Ectodermal cell (in vitro differentiated cells): ENCODE measurements at regions not wholly inside any gene's neighbourhood (a gene's known extent, or its start where the extent isn't known, plus 50 kb on each side); places are given as distances from the start of the nearest gene placed in this dataset.
"Not testable (repeated sequence)": the region's sequence is repeated elsewhere in the genome, so short reads cannot be mapped to it uniquely, and the experiment has no call there.

Source experiments
- H3K27ac ChIP-seq: 2 replicates; pipeline ENCODE4 v1.7.0; 2013; ENCODE audit warnings: mild to moderate bottlenecking, low read depth, low read length; ENCODE audit not compliant: insufficient read depth, poor library complexity, severe bottlenecking
- H3K27me3 ChIP-seq: 2 replicates; pipeline ENCODE4 v1.7.0; 2013; ENCODE audit warnings: mild to moderate bottlenecking, low read length; ENCODE audit not compliant: insufficient read depth, control insufficient read depth, poor library complexity, severe bottlenecking
- H3K36me3 ChIP-seq: one replicate; pipeline ENCODE4 v1.7.0; 2013; ENCODE audit warnings: low read length; ENCODE audit not compliant: control insufficient read depth, insufficient read depth
- H3K4me1 ChIP-seq: one replicate; pipeline ENCODE4 v1.7.0; 2013; ENCODE audit warnings: low read length; ENCODE audit not compliant: control insufficient read depth, insufficient read depth
- H3K4me3 ChIP-seq: 2 replicates; pipeline ENCODE4 v1.7.0; 2013; ENCODE audit warnings: low read depth, low read length, control low read depth; ENCODE audit not compliant: insufficient read depth
- H3K9me3 ChIP-seq: 2 replicates; pipeline ENCODE4 v1.7.0; 2013; ENCODE audit warnings: mild to moderate bottlenecking, low read length, moderate library complexity; ENCODE audit not compliant: control insufficient read depth
- WGBS, 2 experiments: methylation state at CpG; one replicate each; pipeline ENCODE4 v1.1.7; 2013; ENCODE audit warnings: missing lambda C conversion rate in 2 of 2; 5-methylcytosine and 5-hydroxymethylcytosine counted together

DNA sequence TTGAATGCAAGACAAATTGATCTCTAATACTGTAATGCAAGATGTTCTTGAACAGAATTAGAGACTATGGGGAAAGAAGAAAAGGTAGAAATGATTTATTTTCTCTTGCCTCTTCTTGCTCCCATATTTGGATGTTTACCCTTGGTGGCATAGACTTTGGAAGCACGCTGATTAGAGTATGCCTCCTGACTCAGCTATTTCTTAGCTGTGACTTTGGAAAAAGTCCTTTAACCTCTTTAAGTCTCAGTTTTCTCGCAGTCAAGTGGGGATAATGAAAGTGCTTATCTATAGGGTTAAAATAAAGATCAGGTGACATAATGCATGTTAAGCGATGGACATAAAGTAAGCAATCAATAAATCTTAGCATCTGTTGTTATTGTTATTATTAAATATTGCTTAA lies 545.5 kb downstream of the GLUD2 start:
- no peaks in the 10 kb centered on the region for H3K27me3 ChIP-seq
- no peaks in the 10 kb centered on the region for H3K9me3 ChIP-seq
- no peak overlapping the region for H3K4me3 ChIP-seq
- H3K4me1 ChIP-seq, result no peaks in the 10 kb centered on the region
- WGBS, 2 experiments, result 89 to 100% methylated on average over 2 of the region's 3 CpGs
- no peak overlapping the region for H3K27ac ChIP-seq
- H3K36me3 ChIP-seq, result no peaks in the 10 kb centered on the region

DNA sequence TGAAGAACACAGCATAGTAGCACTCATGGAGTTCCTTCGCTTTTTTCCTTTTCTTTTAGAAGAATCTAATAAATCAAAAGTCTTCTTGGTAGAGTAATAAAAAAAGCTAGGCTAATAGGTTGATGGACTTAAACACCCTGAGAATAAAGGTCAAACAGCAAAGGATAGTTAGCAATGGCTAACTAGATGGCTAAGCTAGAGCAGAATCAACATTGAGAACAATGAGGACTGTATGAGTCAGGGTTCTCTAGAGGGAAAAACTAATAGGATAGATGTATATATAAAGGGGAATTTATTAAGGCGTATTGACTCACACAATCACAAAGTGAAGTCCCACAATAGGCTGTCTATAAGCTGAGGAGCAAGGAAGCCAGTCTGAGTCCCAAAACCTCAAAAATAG lies 550.9 kb downstream of the GLUD2 start:
- H3K9me3 ChIP-seq, result no peaks in the 10 kb centered on the region
- no peak overlapping the region for H3K4me3 ChIP-seq
- 50% methylated on average over 2 of the region's 2 CpGs; no CpG with 5 or more reads in 1 of the 2 experiments for WGBS, 2 experiments
- H3K4me1 ChIP-seq, result no peaks in the 10 kb centered on the region
- H3K27ac ChIP-seq, result no peak overlapping the region
- H3K27me3 ChIP-seq, result no peaks in the 10 kb centered on the region
- H3K36me3 ChIP-seq, result no peaks in the 10 kb centered on the region

DNA sequence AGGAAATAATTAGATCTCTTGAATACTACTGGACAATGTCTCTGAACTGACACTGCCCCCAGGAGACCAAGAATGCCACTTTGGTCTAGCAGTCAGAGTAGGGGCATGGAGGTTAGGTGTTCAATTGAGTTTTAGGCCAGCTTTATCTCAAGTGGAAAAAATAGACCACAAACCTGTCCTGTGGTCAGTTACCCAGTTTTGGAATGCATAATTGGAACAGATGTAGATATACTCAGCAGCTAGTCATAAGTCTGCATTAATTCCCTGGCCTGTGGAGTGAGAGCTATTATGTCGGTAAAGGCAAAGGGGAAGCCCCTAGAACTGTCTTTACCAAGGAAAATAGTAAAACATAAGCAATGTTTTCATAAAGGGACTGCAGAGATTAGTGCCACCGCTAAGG lies 587.7 kb downstream of the GLUD2 start:
- Histone ChIP-seq H3K36me3 (no peaks in the 10 kb centered on the region), H3K4me3 (no peak overlapping the region), H3K4me1 (no peaks in the 10 kb centered on the region), H3K9me3 (no peaks in the 10 kb centered on the region), H3K27ac (no peak overlapping the region), H3K27me3 (no peaks in the 10 kb centered on the region)
- 94% methylated on average over 1 of the region's 2 CpGs; no CpG with 5 or more reads in 1 of the 2 experiments for WGBS, 2 experiments

DNA sequence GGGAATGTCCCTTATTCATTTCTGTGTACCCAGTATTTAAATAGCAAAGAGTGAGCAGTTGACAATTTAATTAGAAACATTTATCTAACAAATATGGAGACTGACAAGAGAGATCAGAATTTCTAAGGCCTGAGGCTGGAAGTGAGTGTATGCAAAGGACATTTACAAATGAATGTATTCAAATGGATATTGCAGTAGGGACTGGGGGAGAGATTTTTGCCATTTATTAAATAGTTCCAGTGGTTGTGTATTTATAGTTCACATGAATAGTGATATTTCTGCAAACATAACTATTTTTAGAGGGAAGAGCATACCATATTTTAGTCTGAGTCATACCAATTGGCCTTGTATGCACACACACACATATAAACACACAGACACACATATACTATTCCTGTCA lies 592.4 kb downstream of the GLUD2 start:
- H3K4me1 ChIP-seq, result no peaks in the 10 kb centered on the region
- H3K9me3 ChIP-seq, result no peaks in the 10 kb centered on the region

GRCh38 chrX:121641560-121641959 lies 594.1 kb downstream of the GLUD2 start:
- no peaks in the 10 kb centered on the region for H3K4me1 ChIP-seq
- 89% methylated on average over 2 of the region's 2 CpGs; no CpG with 5 or more reads in 1 of the 2 experiments for WGBS, 2 experiments
- no peak overlapping the region for H3K4me3 ChIP-seq
- no peaks in the 10 kb centered on the region for H3K27me3 ChIP-seq
- no peaks in the 10 kb centered on the region for H3K36me3 ChIP-seq
- H3K9me3 ChIP-seq, result no peaks in the 10 kb centered on the region
- H3K27ac ChIP-seq, result no peak overlapping the region

More for the DNA sequence above, 592.4 kb downstream of the GLUD2 start:
- Histone ChIP-seq H3K27me3 (no peaks in the 10 kb centered on the region), H3K27ac (no peak overlapping the region), H3K36me3 (no peaks in the 10 kb centered on the region), H3K4me3 (no peak overlapping the region)

DNA sequence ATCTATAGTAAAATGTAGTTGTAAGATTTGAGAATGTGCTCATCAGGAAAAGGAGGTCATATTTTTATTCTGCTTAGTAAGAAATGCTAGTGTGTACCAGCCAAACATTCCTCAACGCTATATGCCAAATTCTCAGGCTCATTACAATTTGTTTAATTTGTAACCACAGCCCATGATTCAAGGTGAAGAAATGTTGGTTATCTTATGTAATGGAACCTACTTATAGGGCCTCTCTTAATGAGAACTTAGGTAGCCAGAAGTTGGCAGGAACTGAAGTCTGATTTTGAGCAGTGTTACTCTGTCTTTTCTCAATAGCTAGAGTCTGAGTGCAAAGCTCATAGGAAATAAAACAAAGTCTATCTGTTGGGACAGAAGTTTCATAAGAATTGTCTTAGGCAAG lies 595.0 kb downstream of the GLUD2 start:
- Histone ChIP-seq H3K4me1 (no peaks in the 10 kb centered on the region), H3K4me3 (no peak overlapping the region), H3K36me3 (no peaks in the 10 kb centered on the region), H3K9me3 (no peaks in the 10 kb centered on the region), H3K27me3 (no peaks in the 10 kb centered on the region), H3K27ac (no peak overlapping the region)
- 100% methylated on average over 1 of the region's 1 CpG; no CpG with 5 or more reads in 1 of the 2 experiments for WGBS, 2 experiments

DNA sequence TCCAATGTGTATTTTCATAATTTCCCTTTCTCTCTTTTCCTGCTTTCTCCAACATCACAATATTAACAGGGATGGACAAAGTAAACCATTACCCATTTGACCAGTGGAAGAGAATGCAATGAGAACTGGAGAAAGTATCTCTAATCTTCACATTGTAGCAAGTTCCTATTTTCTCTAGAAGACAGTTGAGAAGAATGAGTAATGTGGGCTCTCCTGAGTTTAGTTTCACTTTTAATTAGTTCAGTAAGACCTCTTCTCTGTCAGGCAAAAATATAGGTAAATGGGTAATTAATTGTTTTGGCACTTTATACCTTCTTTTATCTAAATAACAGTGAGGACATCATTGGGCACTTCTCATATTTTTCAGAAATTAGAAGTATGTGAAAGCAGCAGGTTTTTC lies 602.0 kb downstream of the GLUD2 start:
- no peak overlapping the region for H3K4me3 ChIP-seq
- H3K36me3 ChIP-seq, result no peaks in the 10 kb centered on the region

DNA sequence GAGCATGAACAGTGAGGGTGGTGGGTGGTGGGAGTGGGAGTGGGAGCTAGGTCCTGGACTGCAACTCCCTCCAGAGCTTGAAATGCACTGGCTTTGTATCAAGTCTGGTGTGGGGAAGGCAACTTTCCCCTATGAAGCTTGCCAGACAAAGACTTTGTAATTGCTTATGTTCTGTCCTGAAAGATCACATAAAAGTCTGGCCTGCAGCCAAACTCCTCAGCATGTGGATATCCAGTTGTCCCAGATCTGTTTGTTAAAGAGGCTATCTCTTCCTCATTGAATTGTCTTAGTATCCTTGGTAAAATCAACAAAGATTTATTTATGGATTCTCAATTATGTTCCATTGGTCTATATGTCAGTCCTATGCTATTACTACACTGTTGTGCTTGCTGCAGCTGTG lies 607.9 kb downstream of the GLUD2 start:
- Histone ChIP-seq H3K4me1 (no peaks in the 10 kb centered on the region), H3K27me3 (no peaks in the 10 kb centered on the region), H3K4me3 (no peak overlapping the region), H3K27ac (no peak overlapping the region), H3K36me3 (no peaks in the 10 kb centered on the region), H3K9me3 (no peaks in the 10 kb centered on the region)

More for the DNA sequence above, 602.0 kb downstream of the GLUD2 start:
- Histone ChIP-seq H3K27me3 (no peaks in the 10 kb centered on the region), H3K4me1 (no peaks in the 10 kb centered on the region), H3K9me3 (no peaks in the 10 kb centered on the region), H3K27ac (no peak overlapping the region)

- Histone ChIP-seq H3K27me3 (no peaks in the 10 kb centered on the region), H3K4me3 (no peak overlapping the region), H3K27ac (no peak overlapping the region), H3K4me1 (no peaks in the 10 kb centered on the region), H3K9me3 (no peaks in the 10 kb centered on the region), H3K36me3 (no peaks in the 10 kb centered on the region)
- WGBS, 2 experiments, result 94% methylated on average over 3 to 4 of the region's 4 CpGs
Observed at GRCh38 chrX:121666171-121666570, 618.8 kb downstream of the GLUD2 start.

GRCh38 chrX:121671649-121672048 lies 624.2 kb downstream of the GLUD2 start:
- WGBS, 2 experiments, result 93 to 100% methylated on average over 1 of the region's 2 CpGs
- Histone ChIP-seq H3K9me3 (no peaks in the 10 kb centered on the region), H3K4me1 (no peaks in the 10 kb centered on the region), H3K27ac (no peak overlapping the region), H3K27me3 (no peaks in the 10 kb centered on the region), H3K4me3 (no peak overlapping the region), H3K36me3 (no peaks in the 10 kb centered on the region)

DNA sequence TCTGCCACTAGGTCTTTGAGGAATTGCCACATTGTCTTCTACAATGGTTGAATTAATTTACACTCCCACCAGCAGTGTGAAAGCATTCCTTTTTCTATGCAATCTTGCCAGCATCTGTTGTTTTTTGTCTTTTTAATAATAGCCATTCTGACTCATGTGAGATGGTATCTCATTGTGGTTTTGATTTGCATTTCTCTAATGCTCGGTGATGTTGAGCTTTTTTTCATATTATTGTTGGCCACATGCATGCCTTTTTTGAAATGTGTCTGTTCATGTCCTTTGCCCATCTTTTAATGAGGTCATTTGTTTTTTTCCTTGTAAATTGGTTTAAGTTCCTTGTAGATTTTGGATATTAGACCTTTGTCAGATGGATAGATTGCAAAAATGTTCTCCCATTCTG lies 661.8 kb downstream of the GLUD2 start:
- H3K9me3 ChIP-seq, H3K4me1 ChIP-seq, H3K27me3 ChIP-seq, H3K27ac ChIP-seq, H3K4me3 ChIP-seq, H3K36me3 ChIP-seq: not testable (repeated sequence)
- WGBS, 2 experiments, result 81 to 89% methylated on average over 1 of the region's 1 CpG
